ENCODE measurements at regions not wholly inside any gene's neighbourhood (a gene's known extent, or its start where the extent isn't known, plus 50 kb on each side); places are given as distances from the start of the nearest gene placed in this dataset.

DNA sequence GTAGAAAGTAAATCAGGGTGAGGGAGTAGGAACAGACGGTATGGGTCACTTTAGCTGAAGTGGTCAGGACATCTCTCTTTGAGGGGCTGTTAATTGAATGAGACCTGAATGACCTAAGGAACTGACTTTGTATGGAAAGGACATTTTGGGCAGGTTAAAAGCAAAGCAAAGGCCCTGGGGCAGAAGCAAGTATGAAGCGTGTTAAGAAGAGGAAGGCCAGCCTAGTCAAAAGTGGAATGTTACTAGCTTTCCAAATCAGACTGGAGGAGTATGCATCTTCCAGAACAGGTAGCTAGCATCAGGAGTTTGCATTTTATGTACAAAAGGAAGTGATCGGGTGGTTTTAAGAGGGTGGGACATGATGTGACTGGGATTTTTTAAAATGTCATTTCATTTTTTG is 70.9 kb upstream of the PCGF5 start:
- no peak for DNase-seq

DNA sequence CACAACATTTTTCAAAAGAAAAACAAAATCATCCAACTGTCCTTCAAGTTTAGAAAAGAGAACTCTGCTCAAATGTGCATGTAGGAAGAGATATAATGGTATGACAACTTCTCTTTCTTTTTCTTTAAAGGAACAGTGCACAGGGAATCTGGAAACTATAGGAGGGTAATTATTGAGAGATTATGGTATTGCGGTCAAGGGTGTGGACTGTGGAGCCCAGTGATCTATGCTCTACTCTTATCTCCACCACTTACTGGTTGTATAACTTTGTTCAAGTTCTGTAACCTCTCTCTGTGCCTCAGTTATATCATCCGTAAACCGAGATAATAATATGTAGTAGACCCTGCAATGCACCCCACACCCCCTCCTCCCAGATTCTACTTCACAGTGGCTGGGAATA is 69.8 kb upstream of the PCGF5 start:
- DNase-seq: no peak

DNA sequence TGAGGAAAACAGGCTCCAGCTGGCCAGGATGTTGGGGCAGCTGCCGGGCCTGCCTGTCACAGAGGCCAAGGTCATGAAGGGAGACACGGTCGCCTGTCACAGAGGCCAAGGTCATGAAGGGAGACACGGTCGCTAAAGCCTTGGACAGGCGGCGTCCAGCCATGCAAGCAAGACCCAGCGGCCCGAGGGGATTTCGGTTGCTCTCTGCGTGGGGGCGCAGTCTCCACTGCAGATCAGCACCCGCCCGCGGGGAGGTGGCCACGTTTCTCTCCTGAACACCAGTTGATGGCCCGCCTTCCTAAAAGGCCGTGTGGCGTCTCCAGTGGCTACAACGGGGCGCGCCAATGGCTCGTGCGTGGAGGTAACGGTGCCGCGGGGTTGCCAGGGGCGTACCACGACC is 67.0 kb upstream of the PCGF5 start:
- no peak for DNase-seq

DNA sequence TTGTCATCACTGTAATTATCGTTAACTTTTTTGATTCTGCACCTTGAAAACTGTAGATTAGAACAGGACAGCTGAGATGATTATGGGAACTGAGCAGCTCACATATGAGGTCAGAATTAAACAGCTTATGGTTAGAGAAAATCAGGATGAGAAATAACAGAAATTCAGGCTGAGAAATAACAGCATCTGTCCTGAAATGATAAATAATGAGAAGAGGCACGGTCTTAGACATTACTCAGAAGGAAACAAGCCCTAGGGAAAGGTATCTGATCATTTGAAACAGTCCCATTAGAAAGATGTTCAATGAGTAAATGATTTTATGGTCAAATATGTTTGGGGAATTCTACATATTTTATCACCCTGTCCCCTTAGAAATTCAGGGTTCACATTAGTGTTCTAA is 65.6 kb upstream of the PCGF5 start:
- DNase-seq: no peak

DNA sequence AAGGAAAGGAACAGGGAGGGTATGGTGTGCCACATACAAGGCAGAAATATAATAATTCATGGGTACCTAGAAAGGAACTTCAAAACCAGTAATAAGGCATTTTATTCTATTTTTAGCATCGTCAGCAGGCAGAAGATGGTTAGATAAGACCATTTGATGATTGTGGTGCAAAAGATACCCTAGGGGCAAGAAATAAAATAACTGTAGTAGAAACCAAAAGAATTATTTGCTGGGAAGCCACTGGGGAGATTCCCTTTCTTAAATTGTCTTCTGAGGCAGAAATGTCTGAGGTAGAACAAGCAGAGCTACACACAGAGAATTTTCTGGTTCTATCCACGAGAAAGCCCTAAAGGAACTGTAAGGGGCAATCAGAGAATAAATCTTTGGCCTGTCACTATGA is 64.3 kb upstream of the PCGF5 start:
- DNase-seq: no peak

DNA sequence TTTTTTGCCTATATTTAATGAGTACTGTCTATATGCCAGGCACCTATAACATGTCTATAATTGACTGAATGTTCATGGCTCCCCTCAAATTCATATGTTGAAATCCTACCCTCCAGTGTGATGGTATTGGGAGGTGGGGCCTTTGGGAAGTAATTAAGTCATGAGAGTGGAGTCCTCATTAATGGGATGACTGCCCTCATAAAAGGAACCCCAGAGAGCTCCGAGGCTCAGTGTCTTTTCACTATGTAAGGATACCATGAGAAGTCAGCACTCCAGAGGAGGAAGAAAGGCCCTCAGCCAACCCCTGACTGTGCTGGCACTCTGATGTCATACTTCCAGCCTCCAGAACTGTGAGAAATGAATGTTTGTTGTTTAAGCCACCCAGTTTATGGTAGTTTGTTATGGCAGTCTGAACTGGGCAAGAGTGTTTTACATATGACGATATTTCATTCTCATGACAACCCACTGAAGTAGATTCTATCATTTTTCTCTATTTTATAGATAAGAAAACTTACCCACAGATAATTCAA is 61.1 kb upstream of the PCGF5 start:
- no peak for DNase-seq

DNA sequence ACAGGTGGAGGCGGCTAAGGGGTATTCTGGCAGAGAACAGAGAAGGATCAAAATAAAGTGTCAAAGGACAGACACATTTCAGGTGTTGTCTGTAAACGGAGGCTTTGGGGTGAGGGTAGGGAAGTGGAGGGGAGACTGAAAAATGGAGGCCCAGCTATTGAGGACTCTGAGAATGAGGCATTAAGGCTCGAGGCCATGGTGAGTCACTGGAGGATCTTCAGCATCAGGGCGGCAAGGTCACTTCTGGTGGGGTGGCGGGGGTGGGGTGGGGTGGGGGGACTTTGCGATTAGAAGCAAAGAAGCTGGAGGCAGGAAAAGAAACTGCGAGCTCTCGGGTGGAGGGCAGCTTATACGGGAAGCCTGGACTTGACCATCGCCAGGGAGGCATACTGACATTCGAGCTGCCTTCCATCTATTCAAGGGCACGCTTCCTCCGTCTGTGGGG is 58.4 kb upstream of the PCGF5 start:
- peak; percentile 53 for DNase-seq

DNA sequence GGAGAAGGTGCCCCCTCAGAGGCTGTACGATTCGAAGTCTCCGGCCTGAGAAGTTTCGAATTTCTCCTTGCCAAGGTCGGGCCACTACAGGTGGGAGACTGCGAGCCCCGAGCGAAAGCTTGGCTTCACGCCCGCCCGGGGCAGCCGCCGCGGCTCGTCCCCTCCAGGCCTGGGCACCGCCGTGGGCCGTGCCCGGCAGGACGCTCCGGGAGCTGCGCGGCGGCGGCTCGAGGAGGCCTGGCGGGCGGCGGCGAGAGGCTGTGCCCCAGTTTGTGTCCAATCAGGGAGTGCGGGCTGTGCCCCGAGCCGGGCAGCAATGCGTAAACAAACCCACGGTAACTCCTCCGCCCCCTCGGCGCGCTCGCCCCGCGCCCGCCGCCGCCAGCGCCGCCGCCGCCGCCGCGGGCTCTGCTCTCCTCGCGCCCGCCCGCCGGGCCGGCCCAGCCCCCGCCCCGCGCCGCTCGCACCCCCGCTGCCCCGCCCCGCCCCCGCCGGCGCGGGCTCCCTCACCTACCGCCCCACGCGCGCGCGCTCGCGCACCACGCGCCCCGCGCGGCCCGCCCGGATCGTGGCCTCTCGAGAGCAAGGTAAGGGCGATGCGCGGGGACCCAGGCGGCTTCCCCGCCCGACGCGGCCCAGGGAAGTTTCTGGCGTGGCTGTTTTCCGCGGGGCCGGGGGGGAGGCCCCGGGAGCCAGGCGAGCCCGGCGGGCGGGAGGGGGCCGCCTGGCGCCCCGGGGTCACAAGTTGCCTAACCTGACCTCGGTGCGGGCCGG is 57.8 kb upstream of the PCGF5 start:
- peak; percentile 76 for DNase-seq

DNA sequence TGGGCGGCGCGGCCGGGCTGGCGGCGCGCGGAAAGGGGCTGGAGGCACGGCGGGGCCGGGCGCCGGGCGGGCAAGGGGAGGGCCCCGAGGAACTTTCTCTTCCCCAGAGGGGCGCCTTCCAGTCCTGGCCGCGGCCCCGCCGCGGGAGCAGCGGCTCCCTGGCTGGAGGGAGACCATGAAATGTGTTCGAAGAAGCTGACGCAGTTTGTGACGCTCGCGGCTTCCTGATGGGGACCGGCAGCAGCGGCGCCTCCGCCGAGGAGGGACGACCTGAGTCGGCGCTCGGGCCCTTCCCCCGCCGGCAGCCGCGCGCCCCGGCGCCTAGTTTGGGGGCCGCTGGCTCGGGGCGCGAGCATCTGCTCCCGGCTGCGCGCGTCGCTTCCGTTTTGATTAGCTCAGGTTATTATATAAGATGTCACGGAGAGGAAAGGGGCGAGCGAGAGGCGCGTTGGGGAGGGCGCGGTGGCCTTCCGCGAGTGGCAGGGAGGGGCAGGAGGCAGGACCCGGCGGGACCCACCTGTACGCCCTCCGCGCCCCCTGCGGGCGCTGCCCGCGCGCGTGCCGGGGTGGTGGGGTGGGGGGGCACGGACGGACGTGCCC is 57.1 kb upstream of the PCGF5 start:
- peak; percentile 80 for DNase-seq

DNA sequence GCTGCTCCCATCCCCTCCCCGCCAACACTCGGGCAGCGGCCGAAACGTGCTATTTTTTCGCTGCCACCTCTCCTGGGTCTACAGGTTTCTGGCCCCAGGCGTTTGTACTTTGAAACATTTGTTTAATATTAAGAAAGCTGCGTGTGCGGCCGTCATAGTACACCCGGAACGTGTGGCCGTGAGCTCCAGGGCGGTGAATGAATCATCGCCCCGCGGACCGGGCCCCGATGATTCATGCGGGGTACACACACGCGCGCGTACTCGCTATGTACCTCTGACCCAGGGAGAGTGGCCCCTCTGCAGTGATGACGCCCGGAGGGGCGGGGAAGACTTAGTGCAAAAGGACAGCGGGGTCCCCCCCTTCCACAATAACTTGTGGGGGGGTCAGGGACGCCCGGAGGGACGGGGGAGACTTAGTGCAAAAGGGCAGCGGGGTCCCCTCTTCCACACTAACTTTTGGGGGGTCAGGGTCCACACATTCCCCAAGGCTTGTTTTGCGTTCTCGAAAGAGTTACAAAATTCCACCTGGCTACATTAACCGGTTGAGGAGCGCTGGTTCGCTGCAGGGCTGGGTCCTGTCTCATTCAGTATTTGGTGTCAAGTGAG is 56.5 kb upstream of the PCGF5 start:
- peak; percentile 66 for DNase-seq

DNA sequence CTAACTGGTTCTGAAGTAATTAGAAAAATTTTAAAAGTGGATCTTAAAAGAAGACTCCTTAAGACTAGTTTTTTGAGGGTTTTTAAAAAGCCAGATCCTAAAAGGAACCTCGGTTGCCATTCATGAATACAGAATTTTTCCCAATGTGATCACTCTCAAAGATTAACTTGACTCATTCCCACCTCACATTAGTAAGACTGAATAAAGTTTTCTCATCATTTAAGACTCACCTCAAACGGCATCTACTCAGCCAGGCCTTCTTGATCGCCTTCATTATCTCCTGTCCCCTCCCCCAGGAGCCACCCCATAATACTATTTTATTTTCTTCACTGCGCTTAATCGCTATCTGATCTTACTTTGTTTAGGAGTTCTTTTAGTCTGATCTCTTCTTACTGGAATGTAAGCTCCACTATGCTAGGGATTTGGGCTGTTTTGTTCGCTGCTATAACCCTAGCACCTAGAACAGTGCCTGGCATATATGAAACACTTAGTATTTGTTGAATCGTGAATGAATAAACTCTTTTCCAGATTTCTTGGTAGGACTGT is 55.9 kb upstream of the PCGF5 start:
- DNase-seq: no peak

DNA sequence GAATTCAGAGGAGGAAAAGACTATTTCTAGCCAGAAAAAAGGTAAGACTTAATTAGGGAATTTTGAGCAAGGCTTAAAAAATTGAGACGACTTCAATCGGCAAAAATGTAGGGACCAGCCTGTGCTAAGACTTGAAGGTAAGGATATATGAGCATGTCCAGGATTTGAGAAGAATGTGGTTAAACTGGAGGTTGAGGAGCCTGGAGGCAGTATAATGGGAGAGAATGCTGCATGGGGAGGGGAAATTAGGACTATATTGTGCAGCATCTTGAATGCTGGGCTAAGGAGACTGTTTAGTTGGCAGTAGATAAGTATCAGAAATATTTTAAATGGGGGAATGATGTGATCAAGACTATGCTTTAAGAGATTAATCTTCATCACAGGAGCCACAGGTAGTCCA is 53.1 kb upstream of the PCGF5 start:
- DNase-seq: no peak

DNA sequence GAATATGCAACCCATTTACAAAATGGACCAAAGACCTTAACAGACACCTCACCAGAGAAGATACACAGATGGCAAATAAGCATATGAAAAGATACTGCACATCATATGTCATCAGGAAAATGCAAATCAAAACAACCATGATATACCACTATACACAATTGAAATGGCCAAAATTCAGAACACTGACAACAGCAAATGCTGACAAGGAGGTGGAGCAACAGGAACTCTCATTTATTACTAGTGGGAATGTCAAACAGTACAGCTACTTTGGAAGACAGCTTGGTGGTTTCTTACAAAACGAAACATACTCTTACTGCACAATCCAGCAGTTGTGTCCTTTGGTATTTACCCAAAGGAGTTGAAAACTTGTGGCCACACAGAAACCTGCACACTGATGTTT is 50.0 kb upstream of the PCGF5 start:
- DNase-seq: no peak
